SK-N-SH treated with all-trans-retinoic acid at 6 μM for 48 hours (cell line): ENCODE measurements at regions not wholly inside any gene's neighbourhood (a gene's known extent, or its start where the extent isn't known, plus 50 kb on each side); places are given as distances from the start of the nearest gene placed in this dataset.

Source experiments
- ARNTL ChIP-seq: fragments of 450-650 bp; formaldehyde crosslinking; IDR thresholded peaks from 2 replicates; pipeline ENCODE4 v1.5.0; 2020; ENCODE audit warnings: low read depth, mild to moderate bottlenecking, moderate library complexity, borderline replicate concordance
- OSR1 ChIP-seq: fragments of 250-450 bp; sonication (Bioruptor Pico); IDR thresholded peaks from 2 replicates; pipeline ENCODE4 v1.8.0; 2022; ENCODE audit warnings: moderate library complexity, mild to moderate bottlenecking, inconsistent platforms

- TF ChIP-seq ARNTL (CRISPR knock-in tag) (no peak), OSR1 (CRISPR knock-in tag) (no peak)
Observed at GRCh38 chr1:31510853-31511789, 65.2 kb upstream of the TINAGL1 start.
